GM12864 (cell line): ENCODE measurements at regions not wholly inside any gene's neighbourhood (a gene's known extent, or its start where the extent isn't known, plus 50 kb on each side); places are given as distances from the start of the nearest gene placed in this dataset.

Experiments
- DNase-seq: peaks from one replicate; pipeline ENCODE4 v3.0.0-alpha.2; 2011; ENCODE audit warnings: low read depth
- H3K4me3 ChIP-seq: 2 replicates; pipeline ENCODE4 v1.5.1; 2011; ENCODE audit warnings: mild to moderate bottlenecking, low read depth, low read length, control low read depth
- TF ChIP-seq, protein P1 (sequence below): IDR thresholded peaks from 2 replicates; pipeline ENCODE4 v1.5.1; 2011; ENCODE audit warnings: low read depth, mild to moderate bottlenecking, moderate library complexity, low read length, control low read depth, inconsistent platforms; ENCODE audit errors: missing control alignments

DNA sequence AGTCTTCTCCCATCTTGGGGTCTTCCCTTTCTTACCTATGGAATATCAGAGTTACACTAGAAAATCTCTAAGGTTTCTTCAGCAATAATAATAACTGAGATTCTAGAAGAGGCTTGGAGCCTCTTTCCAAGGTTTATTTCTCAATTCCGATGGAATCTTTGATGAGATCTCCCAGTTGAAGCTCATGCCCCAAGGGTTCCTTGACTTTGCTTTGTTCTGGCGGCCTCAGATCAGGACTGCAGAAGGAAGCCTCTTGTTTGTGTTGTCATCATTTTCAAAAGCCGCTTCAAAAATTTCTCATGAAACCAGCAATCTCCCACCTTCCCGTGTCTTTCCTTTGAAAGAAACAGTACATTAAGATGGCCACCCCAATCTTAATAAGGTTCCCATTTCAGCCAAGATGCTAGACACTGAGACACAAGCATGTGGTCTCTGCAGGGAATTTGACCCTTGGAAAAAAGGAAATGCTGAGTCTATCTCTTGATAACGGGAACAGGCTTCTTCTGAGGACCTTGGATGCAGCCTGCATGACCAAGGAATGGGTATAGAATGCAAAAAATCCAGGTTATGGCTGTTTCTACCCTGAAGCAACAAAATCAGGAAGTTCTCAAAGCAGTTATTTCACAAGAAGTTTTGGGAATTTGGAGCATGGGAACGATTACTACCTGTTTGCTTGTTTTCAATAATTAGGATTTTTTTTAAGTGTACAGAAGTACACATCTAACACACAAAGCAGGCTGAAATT, 141.6 kb downstream of the CD24 start:
- TF ChIP-seq, protein P1, sequence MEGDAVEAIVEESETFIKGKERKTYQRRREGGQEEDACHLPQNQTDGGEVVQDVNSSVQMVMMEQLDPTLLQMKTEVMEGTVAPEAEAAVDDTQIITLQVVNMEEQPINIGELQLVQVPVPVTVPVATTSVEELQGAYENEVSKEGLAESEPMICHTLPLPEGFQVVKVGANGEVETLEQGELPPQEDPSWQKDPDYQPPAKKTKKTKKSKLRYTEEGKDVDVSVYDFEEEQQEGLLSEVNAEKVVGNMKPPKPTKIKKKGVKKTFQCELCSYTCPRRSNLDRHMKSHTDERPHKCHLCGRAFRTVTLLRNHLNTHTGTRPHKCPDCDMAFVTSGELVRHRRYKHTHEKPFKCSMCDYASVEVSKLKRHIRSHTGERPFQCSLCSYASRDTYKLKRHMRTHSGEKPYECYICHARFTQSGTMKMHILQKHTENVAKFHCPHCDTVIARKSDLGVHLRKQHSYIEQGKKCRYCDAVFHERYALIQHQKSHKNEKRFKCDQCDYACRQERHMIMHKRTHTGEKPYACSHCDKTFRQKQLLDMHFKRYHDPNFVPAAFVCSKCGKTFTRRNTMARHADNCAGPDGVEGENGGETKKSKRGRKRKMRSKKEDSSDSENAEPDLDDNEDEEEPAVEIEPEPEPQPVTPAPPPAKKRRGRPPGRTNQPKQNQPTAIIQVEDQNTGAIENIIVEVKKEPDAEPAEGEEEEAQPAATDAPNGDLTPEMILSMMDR, result no peak
- H3K4me3 ChIP-seq, result no peak overlapping the region
- no peak for DNase-seq

DNA sequence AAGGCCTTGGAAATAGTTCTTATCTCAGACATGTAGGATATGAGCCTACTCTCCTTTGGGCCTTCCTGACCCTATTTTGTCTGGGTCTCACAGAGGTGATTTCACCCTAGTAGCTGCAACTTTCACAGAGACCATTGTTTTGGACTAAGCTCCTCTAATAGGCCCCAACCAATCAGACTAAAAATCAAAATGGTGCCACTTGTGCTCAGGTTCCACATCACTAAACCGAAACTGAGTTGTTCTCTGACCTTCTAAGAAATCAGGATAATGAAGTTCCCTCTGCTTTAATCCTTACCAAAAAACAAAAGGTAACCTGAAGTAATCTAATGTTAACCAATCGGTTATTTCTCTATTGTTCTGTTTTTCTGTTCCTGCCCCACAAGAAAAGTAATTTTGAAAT, 143.6 kb downstream of the CD24 start:
- H3K4me3 ChIP-seq, result no peak overlapping the region
- TF ChIP-seq, protein P1, result no peak
- DNase-seq, result no peak

DNA sequence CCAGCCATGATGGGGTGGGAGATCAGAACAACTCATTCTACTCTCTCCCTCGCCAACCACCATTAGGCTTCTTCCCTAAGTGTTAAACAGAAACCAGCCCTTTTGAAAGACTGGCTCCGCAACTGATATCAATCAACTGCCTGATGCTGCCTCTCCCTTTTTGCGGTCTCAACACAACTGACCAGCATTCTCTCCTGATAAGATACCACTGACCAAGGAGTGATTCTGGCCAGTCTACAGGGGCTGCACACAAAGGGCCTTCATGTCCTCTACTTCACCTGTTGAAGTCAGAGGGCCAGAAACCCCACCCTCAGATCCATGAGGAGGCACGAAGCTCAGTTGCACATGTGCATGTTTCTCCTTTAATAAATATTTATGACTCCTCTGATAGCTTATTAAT, 145.1 kb downstream of the CD24 start:
- no peak for DNase-seq
- no peak overlapping the region for H3K4me3 ChIP-seq
- TF ChIP-seq, protein P1, result no peak

DNA sequence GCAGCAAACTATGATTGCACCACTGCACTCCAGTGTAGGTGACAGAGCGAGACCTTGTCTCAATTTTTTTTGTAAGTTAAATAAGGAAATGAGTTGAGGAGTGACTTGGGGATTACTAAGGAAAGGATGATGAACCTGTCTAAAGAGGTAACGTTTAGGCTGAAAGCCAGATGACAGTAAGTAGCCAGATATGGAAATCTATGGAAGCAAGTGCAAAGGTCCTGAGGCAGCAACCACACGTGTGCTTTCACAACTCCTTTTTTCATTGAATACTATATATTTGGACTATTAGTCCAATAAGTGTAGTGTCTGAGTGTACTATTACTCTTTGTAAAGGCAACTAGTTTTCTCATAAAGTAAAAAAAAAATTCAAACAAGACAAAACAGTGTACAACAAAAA, 147.4 kb downstream of the CD24 start:
- DNase-seq, result no peak
- TF ChIP-seq, protein P1, result no peak
- H3K4me3 ChIP-seq, result no peak overlapping the region

DNA sequence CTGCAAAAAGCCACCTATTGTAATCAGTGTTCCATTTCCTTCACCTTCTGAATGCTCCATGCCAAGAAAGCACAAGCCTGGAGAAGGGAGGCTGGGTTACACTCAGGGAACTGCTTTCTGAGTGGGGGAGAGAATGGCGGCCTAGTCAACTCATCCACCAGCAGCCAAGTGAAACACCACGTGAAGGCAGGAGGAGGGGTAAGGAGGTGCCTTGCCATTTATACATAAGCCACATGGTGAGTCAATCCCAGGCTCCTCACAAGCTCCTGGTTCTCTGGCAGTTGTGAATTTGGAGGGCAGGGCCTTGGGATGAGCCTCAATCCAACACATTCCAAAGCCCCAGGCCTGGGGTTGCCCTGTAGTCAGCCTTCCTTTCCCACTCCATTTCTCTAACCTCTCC, 149.4 kb downstream of the CD24 start:
- DNase-seq, result no peak
- no peak overlapping the region for H3K4me3 ChIP-seq
- TF ChIP-seq, protein P1, result no peak

DNA sequence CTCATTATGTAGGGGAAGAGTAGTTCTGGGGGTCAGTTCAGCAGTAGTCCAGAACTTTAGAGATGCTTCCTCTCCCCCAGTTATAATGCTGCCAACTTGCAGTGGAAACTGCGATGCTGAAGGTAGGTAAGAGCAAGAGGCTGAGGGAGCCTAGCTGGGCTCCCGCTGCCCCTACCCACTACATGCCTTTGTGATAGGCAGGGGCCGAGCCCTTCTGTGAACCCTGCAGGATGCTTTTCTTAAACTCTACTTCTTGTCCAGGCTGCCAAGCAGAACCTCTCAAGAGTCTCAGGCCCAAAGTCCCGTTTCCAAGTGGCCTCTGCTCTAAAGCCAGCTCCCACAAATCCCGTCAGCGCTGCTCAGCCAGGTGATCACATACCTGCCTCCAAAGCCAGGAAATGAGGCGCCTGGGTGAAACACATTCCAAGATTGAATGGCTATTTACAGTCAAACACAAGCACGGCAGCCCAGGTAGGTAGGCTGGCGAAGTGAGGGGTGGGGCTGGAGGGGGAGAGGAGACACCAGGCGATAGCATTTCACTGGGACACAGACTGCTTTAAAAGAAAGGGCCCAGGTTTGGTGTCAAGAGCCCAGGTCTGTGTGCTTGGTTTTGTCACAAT, 150.7 kb downstream of the CD24 start:
- H3K4me3 ChIP-seq, result no peak overlapping the region
- TF ChIP-seq, protein P1, result no peak
- no peak for DNase-seq

DNA sequence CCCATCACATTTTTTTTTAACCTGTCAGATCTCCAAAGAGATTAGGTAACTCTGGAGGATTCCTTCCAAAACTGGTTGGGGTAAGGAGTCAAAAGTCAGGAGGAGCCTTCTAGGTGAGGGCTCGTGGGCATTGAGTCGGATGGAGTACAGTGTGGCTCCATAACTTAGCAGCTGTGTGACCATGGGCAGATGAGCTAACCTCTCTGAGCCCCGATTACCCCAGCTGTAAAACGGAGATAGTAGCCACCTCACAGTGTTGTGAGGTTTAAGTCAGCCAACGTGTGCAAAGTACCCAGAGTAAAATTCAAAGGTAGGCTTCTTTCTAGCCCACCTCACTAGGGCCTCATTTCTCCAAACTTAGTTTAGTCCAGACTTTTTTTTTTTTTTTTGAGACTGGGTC, 151.5 kb downstream of the CD24 start:
- DNase-seq, result no peak
- TF ChIP-seq, protein P1, result no peak
- H3K4me3 ChIP-seq, result no peak overlapping the region
